ENCODE measurements at regions not wholly inside any gene's neighbourhood (a gene's known extent, or its start where the extent isn't known, plus 50 kb on each side); places are given as distances from the start of the nearest gene placed in this dataset.

DNA sequence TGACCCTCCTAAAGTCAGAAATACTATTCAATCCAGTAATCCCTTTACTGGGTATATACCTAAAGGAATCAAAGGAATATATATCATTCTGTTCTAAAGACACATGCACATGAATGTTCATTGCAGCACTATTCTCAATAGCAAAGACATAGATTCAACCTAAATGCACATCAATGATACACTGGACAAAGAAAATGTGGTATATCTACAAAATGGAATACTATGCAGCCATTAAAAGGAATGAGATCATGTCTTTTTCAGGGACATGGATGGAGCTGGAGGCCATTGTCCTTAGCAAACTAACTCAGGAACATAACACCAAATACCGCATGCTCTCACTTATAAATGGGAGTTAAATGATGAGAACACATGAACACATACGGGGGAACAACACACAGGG, 306.0 kb upstream of the EPHA5 start:
- DNase-seq: no peak

DNA sequence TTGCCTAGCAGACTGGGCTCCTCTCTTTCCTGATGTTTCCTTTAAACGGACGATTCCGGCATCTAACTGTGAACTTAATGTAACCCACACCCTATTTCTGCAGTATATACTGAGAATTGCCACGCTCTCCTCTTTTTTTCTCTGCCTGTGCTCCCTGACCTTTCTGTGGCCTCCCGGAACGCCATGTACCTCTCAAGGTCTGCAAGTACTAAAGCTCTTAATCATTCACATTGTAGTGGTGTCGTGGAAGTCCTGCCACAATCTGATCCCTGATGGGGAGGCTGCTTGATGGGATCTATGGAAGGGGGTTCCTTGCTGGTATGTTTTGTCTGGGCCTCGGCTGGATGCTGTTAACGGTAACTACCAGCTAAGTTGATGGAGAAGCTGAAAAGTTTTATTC, 302.9 kb upstream of the EPHA5 start:
- DNase-seq: no peak

DNA sequence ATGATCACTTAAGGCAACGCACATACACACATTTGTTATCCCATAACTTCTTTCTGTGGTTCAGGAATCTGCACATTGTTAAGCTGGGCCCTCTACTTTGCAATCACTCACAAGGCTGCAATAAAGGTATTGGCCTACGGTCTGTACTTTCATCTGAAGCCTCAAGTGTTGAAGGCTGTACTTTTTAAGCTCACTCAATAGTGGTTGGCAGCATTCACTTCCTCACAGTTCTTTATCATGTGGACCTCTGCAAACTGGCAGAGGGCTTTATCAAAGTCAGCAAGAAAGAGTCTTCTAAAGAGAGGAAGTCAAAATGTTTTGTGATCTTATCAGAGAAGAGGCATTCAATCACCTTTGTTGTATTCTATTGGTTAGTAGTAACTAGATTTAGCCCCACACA, 301.4 kb upstream of the EPHA5 start:
- DNase-seq: no peak

DNA sequence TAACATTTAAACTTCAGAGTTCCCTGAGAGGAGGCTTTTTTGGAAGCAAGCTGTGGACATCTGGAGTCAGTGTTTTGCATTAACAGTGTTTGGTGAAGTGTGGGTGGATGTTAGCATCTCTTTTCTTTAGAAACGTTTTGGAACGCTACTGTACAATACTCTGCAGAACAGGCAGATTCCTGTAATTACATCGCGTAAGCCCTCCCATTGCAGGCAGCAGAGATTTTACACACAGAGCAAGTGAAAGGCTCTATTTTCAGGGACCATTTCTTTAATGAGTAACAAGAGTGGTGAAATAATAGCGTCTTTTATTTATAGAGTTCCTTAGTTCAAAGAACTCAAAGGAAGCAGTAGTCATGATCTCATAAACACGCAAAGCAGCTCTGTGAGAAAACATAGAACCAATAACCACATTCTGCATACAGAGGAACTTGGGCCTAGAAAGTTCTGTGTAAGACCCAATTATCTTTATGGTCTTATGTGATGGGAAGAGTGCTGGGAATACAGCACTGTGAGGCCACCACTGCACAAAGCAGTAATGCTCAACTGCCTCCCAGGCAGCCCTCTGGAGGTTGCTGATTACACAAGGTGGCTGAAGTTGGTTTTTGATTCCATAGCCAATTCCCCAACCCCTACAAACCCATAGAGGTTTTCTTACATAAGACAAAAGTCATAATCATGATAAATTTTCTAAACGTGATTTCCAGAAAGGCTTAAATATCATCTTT, 298.7 kb upstream of the EPHA5 start:
- DNase-seq: no peak

DNA sequence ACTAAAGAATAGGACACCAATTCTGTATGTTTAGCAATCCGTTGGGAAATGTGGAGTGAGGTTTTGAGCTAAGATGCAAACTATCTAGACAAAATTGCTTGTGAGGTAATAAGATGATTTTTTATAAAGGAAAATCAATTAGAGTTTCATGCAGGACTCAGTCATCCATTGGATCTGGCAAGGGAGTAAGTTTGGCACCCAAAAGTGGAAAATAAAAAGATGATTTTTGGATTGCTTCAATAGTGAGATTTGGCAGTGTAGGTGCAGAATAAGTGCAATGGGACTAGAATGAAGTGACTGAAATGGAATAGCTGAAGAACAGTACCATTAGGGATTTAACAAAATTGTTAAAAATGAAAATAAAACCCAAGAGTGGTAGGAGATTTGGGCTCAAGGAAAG, 290.5 kb upstream of the EPHA5 start:
- no peak for DNase-seq

DNA sequence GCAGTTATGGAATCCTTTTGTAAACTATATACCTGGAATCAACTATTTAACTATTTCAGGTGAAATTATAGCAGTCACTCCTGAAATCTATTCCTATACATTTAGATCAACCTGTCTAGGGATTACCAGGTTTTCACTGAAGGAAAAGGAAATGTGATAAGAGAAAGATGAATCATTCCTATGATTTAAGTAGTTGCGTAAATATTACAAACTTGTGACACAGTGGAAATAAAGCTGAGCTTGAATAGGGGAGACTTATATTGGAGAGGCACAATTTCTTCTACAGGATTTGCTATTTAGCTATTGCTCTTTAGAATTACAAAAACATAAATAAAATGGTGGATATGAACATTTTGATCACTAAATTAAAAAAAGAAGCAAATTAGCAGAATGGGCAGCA, 284.1 kb upstream of the EPHA5 start:
- no peak for DNase-seq

DNA sequence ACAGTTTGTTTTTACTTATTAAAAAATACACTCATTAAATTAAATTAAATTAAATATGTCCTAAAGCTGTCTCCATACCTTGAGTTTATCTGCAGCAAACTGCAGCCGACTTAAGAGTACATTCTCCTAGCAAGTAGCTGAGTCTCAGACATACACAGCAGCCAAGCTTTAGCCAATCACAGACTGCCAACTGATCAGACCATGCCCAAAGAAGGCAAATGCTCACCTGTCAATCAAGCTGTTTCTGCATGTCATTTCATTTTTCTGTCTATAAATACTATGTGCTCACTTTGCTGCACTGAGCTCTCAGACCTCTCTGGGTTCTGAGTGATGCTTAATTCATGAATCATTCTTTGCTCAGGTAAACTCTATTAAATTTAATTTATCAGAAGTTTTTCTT, 280.9 kb upstream of the EPHA5 start:
- DNase-seq: no peak

DNA sequence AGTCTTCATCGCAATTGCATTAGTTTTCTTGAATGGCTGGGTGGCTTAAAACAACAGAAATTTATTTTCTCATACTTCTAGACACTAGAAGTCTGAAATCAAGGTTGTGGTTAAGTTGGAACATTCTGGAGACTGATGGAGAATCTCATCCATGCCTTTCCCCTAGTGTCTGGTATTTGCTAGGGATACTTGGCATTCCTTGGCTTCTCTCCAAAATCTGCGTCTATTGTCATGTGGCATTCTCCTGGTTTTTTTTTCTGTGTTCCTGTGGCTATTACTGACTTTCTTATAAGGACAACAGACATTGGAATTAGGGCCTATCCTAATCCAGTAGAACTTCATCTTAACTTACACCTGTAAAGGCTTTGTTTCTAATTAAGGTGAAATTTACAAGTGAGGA, 272.8 kb upstream of the EPHA5 start:
- no peak for DNase-seq

DNA sequence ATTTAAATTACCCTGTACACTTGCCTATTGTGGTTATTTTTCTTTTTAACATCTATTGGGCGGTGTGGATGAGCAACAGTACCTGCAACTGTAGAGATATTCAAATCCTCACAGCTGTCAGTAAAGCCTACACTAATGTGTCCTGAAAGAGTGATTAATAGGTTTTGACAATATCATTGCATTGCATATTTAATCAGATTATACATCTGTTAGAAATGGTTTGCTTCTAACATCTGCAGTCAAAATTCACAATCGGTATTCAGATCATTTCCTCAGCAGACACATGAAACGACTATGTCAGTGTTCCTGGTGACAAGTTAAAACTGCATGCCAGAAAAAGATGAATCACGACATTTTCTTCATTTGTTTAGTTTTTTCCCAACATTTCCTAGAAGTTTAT, 254.6 kb upstream of the EPHA5 start:
- DNase-seq: no peak

DNA sequence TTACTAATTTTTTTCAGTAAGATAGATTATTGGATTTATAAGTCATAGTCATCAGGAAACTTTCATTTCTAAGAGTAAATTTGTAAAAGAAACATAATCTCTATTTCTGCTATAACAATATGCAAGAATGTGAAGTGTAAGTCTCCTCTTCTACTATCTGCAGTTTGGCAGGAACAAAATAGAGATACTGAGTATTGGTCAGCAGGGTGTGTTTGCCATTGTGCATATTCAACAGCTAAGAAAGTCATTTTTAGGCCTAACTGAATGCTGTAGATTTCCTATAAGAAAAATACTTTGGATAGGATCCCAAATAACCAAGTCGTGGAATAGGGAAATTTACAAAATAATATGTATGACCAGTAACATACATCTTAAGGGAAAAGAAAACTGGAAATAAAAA, 253.3 kb upstream of the EPHA5 start:
- no peak for DNase-seq

DNA sequence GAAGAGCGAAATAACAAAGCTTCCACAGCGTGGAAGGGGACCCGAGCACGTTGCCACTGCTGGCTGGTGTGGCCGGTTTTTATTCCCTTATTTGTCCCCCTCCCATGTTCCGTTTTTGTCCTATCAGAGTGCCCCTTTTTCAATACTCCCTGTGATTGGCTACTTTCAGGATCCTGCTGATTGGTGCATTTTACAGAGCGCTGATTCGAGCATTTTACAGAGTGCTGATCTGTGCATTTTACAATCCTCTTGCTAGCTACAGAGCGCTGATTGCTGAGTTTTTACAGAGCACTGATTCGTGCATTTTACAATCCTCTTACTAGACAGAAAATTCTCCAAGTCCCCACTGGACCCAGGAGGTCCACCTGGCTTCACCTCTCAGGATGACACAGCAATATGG, 250.9 kb upstream of the EPHA5 start:
- no peak for DNase-seq

DNA sequence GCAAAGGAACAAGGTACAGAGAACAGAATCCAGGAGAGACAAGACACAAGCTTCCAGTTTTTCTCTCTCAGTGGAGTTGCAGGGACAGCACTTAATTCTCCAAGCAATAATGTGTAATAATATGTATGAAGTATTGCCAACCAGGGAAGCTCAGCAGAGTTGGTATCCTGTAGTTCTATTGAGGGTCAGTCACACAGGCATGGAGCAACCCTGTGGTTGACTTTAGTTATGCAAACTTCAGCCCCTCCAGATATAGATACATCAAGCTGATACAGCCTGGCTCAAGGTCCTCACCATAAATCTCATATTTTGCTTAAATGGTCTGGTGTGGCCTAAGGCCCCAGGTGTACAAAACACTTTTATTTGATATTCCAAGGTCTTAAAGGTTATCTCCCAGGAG, 248.6 kb upstream of the EPHA5 start:
- no peak for DNase-seq

DNA sequence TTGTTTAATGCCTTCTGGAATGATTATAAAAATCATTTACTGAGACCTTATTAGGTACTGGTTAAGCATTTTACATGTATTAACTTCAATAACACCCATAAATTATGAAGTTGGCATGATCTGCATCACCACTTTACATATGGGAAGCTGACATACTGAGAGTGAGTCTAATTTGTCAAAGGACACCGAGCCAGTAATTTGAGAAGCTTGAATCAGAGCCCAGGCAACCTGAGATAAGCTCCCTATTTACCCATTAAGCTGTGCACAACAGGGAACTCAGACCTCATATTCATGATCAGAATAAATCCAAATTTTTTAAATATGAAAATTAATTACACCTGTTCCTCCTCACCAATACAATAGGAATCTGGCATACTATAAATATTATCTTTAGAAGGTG, 247.9 kb upstream of the EPHA5 start:
- DNase-seq: no peak

DNA sequence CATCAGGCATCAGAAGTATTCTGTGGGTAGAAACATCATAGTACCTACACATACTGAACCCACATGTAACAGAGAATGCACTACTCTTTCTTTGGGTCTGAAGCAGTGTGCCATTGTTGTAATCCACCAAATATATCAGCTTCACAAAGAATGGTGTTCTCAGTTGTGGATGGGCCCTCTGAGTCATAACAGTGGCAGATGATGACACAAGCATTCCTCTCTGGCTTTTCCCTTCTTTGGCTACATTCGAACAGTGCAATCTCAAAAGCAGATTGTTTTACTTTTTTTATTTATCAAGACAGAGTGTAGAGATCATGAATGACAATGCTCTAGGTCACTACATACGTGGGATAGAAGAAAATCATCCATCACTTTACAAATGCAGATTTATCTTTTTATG, 247.2 kb upstream of the EPHA5 start:
- DNase-seq: no peak

DNA sequence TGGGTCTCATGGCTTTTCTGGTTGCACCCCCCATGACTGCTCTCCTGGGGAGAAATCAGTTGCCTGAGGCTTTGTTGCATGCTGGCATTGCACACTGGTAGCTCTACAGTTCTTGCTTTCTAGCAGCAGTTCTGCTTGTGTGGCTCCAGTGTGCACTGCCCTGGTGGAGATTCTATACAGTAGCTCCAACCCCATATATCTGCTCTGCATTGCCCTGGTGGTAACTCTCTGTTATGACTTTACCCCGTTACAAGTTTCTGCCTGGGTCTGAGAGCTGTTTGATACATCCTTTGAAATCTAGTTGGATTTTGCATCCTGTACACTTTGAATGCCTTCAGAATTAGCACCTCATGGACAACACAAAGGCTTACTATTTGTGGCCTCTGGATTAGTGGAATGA, 241.4 kb upstream of the EPHA5 start:
- no peak for DNase-seq

DNA sequence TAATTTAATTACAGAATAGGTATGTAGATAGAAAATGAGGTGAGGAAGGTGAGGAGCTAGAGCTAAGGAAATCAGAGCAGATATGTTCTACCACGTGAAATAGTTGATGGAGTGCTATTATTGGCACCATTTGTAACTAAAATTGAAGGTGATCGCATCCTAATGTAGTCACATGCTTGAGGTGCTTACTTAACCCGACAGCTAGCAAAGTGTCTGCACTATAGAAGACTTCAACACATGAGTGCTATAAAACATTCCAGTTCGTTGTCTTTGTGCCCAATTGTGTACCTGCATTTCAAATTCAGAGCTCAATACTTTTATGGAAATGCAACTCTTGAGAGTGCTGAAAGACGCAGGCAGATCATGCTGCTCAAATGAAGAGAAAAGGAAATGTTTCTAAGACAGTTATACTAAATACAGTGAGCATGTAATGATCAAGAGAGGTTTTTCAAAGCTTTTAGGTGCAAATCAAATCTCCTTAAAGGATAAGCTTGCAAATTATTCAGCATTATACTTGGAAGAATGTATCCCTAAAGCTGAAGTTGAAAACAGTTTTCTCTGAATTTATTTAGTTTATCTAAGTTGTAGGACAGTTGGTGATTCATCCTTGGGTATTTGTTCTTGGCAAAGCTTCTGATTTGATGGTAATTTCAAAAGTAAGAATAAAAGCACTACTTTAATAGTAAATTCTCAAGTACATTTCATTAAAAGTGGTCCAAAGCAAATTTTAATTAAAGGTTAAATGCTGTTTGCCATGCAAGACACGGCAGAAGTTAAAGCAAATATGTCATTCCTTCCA, 223.9 kb upstream of the EPHA5 start:
- DNase-seq: no peak

DNA sequence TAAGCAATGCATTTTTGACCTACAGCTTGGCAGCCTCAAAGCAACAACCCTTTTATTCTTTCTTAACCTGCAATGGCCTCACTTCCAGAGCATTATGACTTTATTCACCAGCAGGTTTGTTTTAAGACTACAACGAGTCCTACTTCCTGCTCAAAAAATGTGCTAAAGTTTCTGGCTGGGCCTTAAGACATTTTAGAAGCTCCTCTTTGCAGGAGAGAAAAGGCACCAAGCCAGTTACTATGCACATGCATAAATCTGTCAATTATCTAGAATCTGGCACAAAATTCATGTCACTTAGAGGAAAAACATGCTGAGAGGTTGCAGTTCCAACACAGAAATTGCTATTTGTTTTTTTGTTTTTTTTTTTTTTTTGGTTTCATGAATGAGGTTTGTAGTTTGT, 223.0 kb upstream of the EPHA5 start:
- DNase-seq: no peak

DNA sequence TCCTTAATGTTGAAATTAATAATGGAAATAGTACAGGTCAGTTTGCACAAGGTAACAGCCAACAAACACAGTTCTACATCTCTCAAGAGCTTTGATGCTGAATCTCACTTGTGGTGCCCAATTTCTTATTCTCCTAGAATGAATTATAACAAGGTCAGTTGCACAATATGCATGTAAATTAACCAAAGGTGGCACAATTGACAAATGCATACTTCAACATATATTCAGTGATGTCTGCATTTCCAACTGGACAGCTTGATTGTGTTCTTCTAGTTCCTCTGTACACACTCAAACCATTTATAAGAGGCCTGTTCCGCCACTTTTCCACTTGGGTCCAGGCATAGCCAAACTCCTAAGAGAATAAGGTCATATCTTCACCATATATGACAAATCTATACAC, 210.3 kb upstream of the EPHA5 start:
- no peak for DNase-seq

DNA sequence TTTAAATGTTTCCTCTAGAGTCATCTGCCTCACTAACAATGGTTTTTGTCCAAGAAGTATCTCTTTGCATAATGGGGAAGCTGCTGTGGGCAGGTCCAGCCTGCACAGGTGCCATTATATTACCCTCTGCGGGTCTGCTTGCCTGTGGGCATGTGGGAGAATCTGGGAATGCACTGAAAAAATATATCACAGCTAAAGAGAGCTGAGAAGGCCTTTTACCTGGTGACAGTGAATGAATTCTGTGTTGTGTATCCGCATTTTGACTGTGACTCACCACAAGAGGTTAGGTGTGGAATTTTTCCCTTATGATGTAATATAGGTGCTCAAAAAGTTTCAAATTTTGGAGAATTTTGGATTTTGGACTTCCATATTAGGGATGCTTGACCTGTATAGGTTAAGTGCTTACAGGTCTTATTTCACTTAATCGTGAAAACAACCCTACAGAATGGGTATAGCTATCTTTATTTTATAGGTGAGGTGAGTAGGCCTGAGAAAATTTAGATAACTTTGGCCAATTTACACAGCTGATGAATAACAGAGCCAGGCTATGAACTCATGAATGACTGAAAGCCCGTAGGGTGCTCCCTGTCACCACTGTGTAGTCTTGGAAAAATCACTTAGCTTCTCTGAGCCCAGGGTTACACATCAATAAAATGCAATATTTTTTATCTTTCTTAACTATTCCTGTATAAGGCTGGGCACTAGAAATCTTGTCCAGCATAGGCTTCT, 198.0 kb upstream of the EPHA5 start:
- DNase-seq: no peak

DNA sequence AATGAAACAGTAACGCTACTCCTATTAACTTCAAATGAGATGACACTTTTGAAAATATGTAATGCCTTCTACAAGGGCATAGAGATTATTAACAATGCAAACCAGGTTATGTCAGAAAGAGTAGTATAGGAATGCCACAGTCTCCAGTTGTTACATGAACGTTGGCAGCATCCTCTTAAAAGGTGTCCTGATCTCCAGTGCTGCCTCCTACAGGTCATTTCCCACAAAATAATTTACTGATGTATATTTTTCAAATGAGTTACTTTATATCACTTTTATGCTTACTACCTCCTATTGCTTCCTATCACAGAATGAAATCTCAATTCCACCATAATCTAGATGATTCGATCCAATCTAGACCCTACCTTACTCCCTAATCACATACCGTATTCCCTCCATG, 195.2 kb upstream of the EPHA5 start:
- DNase-seq: no peak

DNA sequence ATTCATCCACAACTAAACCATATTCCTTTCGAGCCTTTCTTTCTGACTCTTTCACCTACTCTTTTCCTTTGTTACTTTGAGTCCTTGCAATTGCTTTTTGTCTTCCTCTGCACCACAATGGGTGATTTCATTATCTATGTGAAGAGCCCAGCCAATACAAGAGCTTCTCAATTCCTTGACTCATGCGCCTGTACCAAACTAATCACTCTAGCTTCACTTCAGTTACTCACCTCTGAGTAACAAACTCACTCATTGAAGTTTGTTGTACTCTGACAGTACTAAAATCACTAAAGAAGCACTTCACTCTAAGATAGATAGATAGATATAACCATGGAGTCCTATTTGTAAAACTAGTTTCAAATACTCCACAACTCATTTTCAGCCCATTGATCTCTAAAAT, 191.7 kb upstream of the EPHA5 start:
- DNase-seq: no peak

DNA sequence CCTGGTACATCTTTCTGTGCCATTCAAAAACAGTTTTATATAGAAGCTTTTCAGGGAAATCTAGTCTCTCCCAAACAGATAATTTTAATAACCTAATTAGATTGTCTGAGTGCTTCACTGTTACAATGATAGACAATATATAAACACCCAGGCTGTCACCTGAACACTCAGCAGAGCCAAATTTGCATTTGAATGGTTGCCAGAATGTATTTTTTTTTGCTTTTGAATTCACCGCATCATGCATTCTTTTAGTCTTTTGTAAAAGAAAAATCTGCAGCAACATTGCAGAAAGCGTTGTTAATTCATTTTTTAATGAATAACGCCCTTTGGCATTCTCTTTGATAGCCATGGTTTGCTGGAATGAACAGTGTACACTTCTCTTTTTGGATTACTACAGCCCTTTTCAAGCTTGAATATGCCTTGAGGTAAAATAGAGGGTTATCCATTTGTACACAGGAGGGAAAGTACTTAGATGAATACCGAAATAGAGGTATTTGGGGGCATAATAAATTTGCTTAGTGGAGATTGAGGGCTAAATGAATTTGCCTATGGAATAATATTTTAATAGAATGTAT, 175.0 kb upstream of the EPHA5 start:
- no peak for DNase-seq

DNA sequence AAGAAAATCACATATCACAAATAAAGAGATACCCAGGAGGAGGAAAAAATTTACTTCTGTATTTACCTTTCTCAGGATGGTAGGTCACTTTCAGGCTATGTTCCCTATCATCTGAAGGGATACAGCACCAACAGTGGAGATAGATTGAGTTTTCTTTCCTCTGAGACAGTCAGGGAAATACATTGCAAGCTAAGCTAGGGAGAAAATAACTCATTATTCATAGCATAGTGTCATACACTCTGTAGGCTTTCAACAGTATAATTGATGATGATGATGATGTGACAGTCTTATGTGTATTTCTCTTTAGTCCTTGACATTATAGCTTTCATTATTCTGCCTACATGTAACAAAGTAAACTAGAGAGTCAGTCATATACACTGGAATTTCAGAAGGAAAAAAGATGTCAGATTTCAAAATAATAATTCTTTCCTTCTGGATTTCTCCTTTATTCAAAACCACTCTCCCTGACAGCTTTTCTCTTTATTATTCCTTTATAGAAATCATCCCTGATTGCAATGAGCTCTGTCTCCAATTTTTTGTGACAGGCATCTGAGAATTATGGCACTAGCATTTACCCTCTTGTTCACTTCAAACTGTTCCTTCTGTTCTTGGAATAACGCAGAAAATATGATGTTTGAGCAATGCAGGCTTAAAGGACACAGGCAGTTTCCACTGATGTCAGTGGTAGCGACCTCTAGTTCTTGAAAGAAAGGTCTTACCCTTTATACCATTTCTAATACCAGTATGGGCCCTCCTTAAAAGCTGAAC, 169.1 kb upstream of the EPHA5 start:
- DNase-seq: no peak
